H9 (cell line): ENCODE measurements at regions not wholly inside any gene's neighbourhood (a gene's known extent, or its start where the extent isn't known, plus 50 kb on each side); places are given as distances from the start of the nearest gene placed in this dataset.

ENCODE experiments used
- DNase-seq: peaks from one replicate; pipeline ENCODE4 v3.0.0-alpha.2; 2017
- H2AFZ ChIP-seq: one replicate; pipeline ENCODE4 v1.6.1; 2013; ENCODE audit warnings: mild to moderate bottlenecking, low read length, control low read depth, moderate library complexity
- H2AK5ac ChIP-seq: 2 replicates; pipeline ENCODE4 v1.6.1; 2013; ENCODE audit warnings: low read length, control low read depth, mixed read lengths; ENCODE audit not compliant: insufficient read length
- H2BK120ac ChIP-seq: one replicate; pipeline ENCODE4 v1.6.1; 2013; ENCODE audit warnings: low read depth, mild to moderate bottlenecking, low read length, control low read depth, inconsistent platforms; ENCODE audit not compliant: poor library complexity, severe bottlenecking
- H2BK12ac ChIP-seq: 2 replicates; pipeline ENCODE4 v1.6.1; 2013; ENCODE audit warnings: low read length, control low read depth, mixed read lengths, low read depth; ENCODE audit not compliant: insufficient read length
- H2BK15ac ChIP-seq: 2 replicates; pipeline ENCODE4 v1.6.1; 2013; ENCODE audit warnings: low read depth, low read length, control low read depth
- H2BK20ac ChIP-seq: one replicate; pipeline ENCODE4 v1.6.1; 2013; ENCODE audit warnings: low read depth, mild to moderate bottlenecking, low read length, control low read depth, inconsistent platforms; ENCODE audit not compliant: poor library complexity, severe bottlenecking
- H2BK5ac ChIP-seq: 2 replicates; pipeline ENCODE4 v1.6.1; 2013; ENCODE audit warnings: low read length, control low read depth, mixed read lengths; ENCODE audit not compliant: insufficient read length
- H3K14ac ChIP-seq: 2 replicates; pipeline ENCODE4 v1.6.1; 2013; ENCODE audit warnings: low read length, control low read depth; ENCODE audit not compliant: insufficient read depth
- H3K18ac ChIP-seq: 2 replicates; pipeline ENCODE4 v1.6.1; 2013; ENCODE audit warnings: low read depth, mild to moderate bottlenecking, mixed read lengths, low read length, control low read depth; ENCODE audit not compliant: insufficient read length
- H3K23ac ChIP-seq: 2 replicates; pipeline ENCODE4 v1.6.1; 2013; ENCODE audit warnings: low read length, control low read depth, mixed read lengths, low read depth; ENCODE audit not compliant: insufficient read length
- H3K23me2 ChIP-seq: 2 replicates; pipeline ENCODE4 v1.6.1; 2013; ENCODE audit warnings: low read depth, mild to moderate bottlenecking, mixed read lengths, low read length, control low read depth; ENCODE audit not compliant: insufficient read length, poor library complexity, severe bottlenecking
- H3K27ac ChIP-seq: 2 replicates; pipeline ENCODE4 v1.5.1; 2013; ENCODE audit warnings: low read length, control low read depth, mixed read lengths, low read depth; ENCODE audit not compliant: insufficient read length
- H3K27me3 ChIP-seq: 2 replicates; pipeline ENCODE4 v1.6.1; 2013; ENCODE audit warnings: low read length, control low read depth, inconsistent platforms; ENCODE audit not compliant: insufficient read depth
- H3K4ac ChIP-seq: 2 replicates; pipeline ENCODE4 v1.6.1; 2013; ENCODE audit warnings: low read depth, mild to moderate bottlenecking, control low read depth, inconsistent platforms, low read length, moderate library complexity
- H3K4me1 ChIP-seq: 2 replicates; pipeline ENCODE4 v1.6.1; 2013; ENCODE audit warnings: low read length, control low read depth, inconsistent platforms; ENCODE audit not compliant: insufficient read depth
- H3K4me2 ChIP-seq: 2 replicates; pipeline ENCODE4 v1.6.1; 2013; ENCODE audit warnings: low read length, control low read depth, mixed read lengths; ENCODE audit not compliant: insufficient read length, insufficient read depth
- H3K56ac ChIP-seq: 2 replicates; pipeline ENCODE4 v1.6.1; 2013; ENCODE audit warnings: low read depth, mild to moderate bottlenecking, mixed read lengths, low read length, control low read depth; ENCODE audit not compliant: insufficient read length
- H3K79me1 ChIP-seq: 2 replicates; pipeline ENCODE4 v1.6.1; 2013; ENCODE audit warnings: low read depth, mild to moderate bottlenecking, moderate library complexity, low read length, control low read depth, inconsistent platforms; ENCODE audit not compliant: insufficient read depth, poor library complexity, severe bottlenecking
- H3K79me2 ChIP-seq: 2 replicates; pipeline ENCODE4 v1.6.1; 2013; ENCODE audit warnings: low read length, control low read depth, inconsistent platforms; ENCODE audit not compliant: insufficient read depth
- H3K9ac ChIP-seq: 2 replicates; pipeline ENCODE4 v1.6.1; 2013; ENCODE audit warnings: low read length, control low read depth, mixed read lengths; ENCODE audit not compliant: insufficient read length; ENCODE audit errors: extremely low read depth
- H3K9me3 ChIP-seq: one replicate; pipeline ENCODE4 v1.6.1; 2013; ENCODE audit warnings: low read depth, low read length, inconsistent platforms; ENCODE audit not compliant: control insufficient read depth
- H3T11ph ChIP-seq: one replicate; pipeline ENCODE4 v1.6.1; 2013; ENCODE audit warnings: mild to moderate bottlenecking, low read length, control low read depth, inconsistent platforms
- H4K20me1 ChIP-seq: one replicate; pipeline ENCODE4 v1.6.1; 2013; ENCODE audit not compliant: control insufficient read depth, insufficient read length, insufficient read depth
- H4K5ac ChIP-seq: 2 replicates; pipeline ENCODE4 v1.6.1; 2013; ENCODE audit warnings: low read depth, mild to moderate bottlenecking, mixed read lengths, low read length, control low read depth; ENCODE audit not compliant: insufficient read length
- H4K8ac ChIP-seq: replicated peaks from 2 replicates; pipeline ENCODE4 v1.6.1; 2013; ENCODE audit warnings: low read length, control low read depth, mixed read lengths, low read depth; ENCODE audit not compliant: insufficient read length
- H4K91ac ChIP-seq: 2 replicates; pipeline ENCODE4 v1.6.1; 2013; ENCODE audit warnings: low read depth, mild to moderate bottlenecking, moderate library complexity, mixed read lengths, low read length, control low read depth; ENCODE audit not compliant: insufficient read length
- H3K27ac Mint-ChIP-seq, 3 experiments: 2 replicates in 2 of 3; 3 replicates in 1 of 3; pipeline ENCODE4 v1.8.0; 2020 to 2021; ENCODE audit warnings: mixed read lengths in 3 of 3, mild to moderate bottlenecking in 1 of 3, moderate library complexity in 1 of 3
- H3K27me3 Mint-ChIP-seq: 2 replicates; pipeline ENCODE4 v1.8.0; 2021; ENCODE audit warnings: low read depth, mild to moderate bottlenecking, moderate library complexity, mixed read lengths
- H3K36me3 Mint-ChIP-seq, 3 experiments: 2 replicates in 2 of 3; 3 replicates in 1 of 3; pipeline ENCODE4 v1.8.0; 2020 to 2021; ENCODE audit warnings: low read depth in 3 of 3, mixed read lengths in 3 of 3; ENCODE audit not compliant: insufficient read depth in 1 of 3
- H3K4me1 Mint-ChIP-seq, 2 experiments: 2 replicates each; pipeline ENCODE4 v1.8.0; 2020; ENCODE audit warnings: mixed read lengths in 2 of 2
- H3K4me3 Mint-ChIP-seq, 2 experiments: 2 replicates in 1 of 2; 3 replicates in 1 of 2; pipeline ENCODE4 v1.8.0; 2020 to 2021; ENCODE audit warnings: mild to moderate bottlenecking in 2 of 2, mixed read lengths in 2 of 2, moderate library complexity in 1 of 2
- H3K9me3 Mint-ChIP-seq, 2 experiments: 2 replicates in 1 of 2; 3 replicates in 1 of 2; pipeline ENCODE4 v1.8.0; 2020; ENCODE audit warnings: mild to moderate bottlenecking in 2 of 2, mixed read lengths in 2 of 2, moderate library complexity in 1 of 2
- WGBS: extraction: QIAGEN DNeasy Blood & Tissue Kit; methylation state at CpG from one replicate; pipeline ENCODE4 v1.1.7; 2013; ENCODE audit warnings: missing lambda C conversion rate, low lambda C conversion rate, mixed read lengths; ENCODE audit not compliant: insufficient read length; ENCODE audit errors: extremely low coverage; 5-methylcytosine and 5-hydroxymethylcytosine counted together
- TF ChIP-seq, protein P1 (sequence below): fragments of 200-600 bp; sonication (generic); conservative IDR thresholded peaks from 3 replicates; pipeline ENCODE4 v1.8.0; 2021; ENCODE audit warnings: antibody characterized with exemption, mild to moderate bottlenecking

DNA sequence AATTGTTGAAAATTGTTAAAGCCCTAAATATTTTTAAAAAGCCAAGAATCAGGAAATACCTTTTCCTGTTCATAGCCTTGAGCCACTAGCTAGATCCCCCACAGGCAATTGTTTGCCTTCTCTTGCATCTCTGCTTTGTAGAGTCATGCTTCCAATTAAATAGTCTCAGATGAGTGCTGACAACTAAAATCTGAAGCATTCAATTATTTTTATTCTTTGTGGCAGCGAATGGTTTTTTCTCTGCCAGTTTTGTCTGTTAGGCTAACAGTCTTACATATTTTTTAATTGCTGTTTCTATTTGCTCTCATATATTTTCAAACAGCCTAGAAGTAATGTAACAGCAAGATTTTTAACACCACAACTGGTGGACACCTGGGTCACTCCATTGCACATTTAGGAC, 277.1 kb upstream of the GBE1 start:
- H3K27me3 Mint-ChIP-seq, result no peaks in the 10 kb centered on the region
- Histone ChIP-seq H3K18ac (no peak overlapping the region), H2AFZ (no peak overlapping the region), H3K79me1 (no peaks in the 10 kb centered on the region), H4K8ac (no peak overlapping the region), H2AK5ac (no peak overlapping the region), H3K4me1 (no peaks in the 10 kb centered on the region), H3K9ac (no peak overlapping the region), H3K9me3 (no peaks in the 10 kb centered on the region), H4K5ac (no peak overlapping the region), H3K27ac (no peak overlapping the region), H3K4me2 (no peak overlapping the region), H3K56ac (no peak overlapping the region), H4K20me1 (no peaks in the 10 kb centered on the region), H2BK120ac (no peak overlapping the region), H3K4ac (no peak overlapping the region), H2BK15ac (no peak overlapping the region), H3K23me2 (no peaks in the 10 kb centered on the region), H3K23ac (no peak overlapping the region), H3K27me3 (no peaks in the 10 kb centered on the region), H2BK20ac (no peak overlapping the region), H3T11ph (no peak overlapping the region), H4K91ac (no peak overlapping the region), H3K14ac (no peak overlapping the region), H2BK5ac (no peak overlapping the region), H3K79me2 (no peaks in the 10 kb centered on the region), H2BK12ac (no peak overlapping the region)
- peaks cover 4% of the 10 kb centered on the region in 2 experiments; a peak in 2 of 4 replicates for H3K4me1 Mint-ChIP-seq
- no peaks in the 10 kb centered on the region for H3K9me3 Mint-ChIP-seq
- no peaks in the 10 kb centered on the region for H3K36me3 Mint-ChIP-seq
- no peak overlapping the region for H3K27ac Mint-ChIP-seq
- no CpG with 5 or more reads among the region's 1 CpG for WGBS
- DNase-seq, result no peak
- no peak overlapping the region for H3K4me3 Mint-ChIP-seq
- TF ChIP-seq, protein P1, sequence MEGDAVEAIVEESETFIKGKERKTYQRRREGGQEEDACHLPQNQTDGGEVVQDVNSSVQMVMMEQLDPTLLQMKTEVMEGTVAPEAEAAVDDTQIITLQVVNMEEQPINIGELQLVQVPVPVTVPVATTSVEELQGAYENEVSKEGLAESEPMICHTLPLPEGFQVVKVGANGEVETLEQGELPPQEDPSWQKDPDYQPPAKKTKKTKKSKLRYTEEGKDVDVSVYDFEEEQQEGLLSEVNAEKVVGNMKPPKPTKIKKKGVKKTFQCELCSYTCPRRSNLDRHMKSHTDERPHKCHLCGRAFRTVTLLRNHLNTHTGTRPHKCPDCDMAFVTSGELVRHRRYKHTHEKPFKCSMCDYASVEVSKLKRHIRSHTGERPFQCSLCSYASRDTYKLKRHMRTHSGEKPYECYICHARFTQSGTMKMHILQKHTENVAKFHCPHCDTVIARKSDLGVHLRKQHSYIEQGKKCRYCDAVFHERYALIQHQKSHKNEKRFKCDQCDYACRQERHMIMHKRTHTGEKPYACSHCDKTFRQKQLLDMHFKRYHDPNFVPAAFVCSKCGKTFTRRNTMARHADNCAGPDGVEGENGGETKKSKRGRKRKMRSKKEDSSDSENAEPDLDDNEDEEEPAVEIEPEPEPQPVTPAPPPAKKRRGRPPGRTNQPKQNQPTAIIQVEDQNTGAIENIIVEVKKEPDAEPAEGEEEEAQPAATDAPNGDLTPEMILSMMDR, result no peak
